GM23248 (cell line): ENCODE measurements at regions not wholly inside any gene's neighbourhood (a gene's known extent, or its start where the extent isn't known, plus 50 kb on each side); places are given as distances from the start of the nearest gene placed in this dataset.

Experiments
- DNase-seq: peaks from one replicate; pipeline ENCODE4 v3.0.0-alpha.2; 2015
- H2AFZ ChIP-seq: fragments of 200-600 bp; sonication (generic); 2 replicates; pipeline ENCODE4 v1.6.1; 2016; ENCODE audit warnings: antibody characterized with exemption
- H3F3A ChIP-seq: fragments of 200-600 bp; sonication (generic); 2 replicates; pipeline ENCODE4 v1.6.1; 2016; ENCODE audit warnings: mild to moderate bottlenecking, antibody characterized with exemption, mixed run types; ENCODE audit not compliant: insufficient read depth
- H3K27ac ChIP-seq: fragments of 200-600 bp; sonication (generic); 2 replicates; pipeline ENCODE4 v1.5.1; 2016; ENCODE audit warnings: mild to moderate bottlenecking
- H3K27me3 ChIP-seq: fragments of 200-600 bp; sonication (generic); replicated peaks from 2 replicates; pipeline ENCODE4 v1.6.1; 2016; ENCODE audit warnings: mild to moderate bottlenecking; ENCODE audit not compliant: insufficient read depth
- H3K36me3 ChIP-seq: fragments of 200-600 bp; sonication (generic); 2 replicates; pipeline ENCODE4 v1.6.1; 2016; ENCODE audit warnings: low read depth, mild to moderate bottlenecking
- H3K4me1 ChIP-seq: fragments of 200-600 bp; sonication (generic); 2 replicates; pipeline ENCODE4 v1.6.1; 2016; ENCODE audit warnings: mild to moderate bottlenecking; ENCODE audit not compliant: insufficient read depth
- H3K4me2 ChIP-seq: fragments of 200-600 bp; sonication (generic); one replicate; pipeline ENCODE4 v1.6.1; 2016; ENCODE audit warnings: mild to moderate bottlenecking; ENCODE audit not compliant: unreplicated experiment
- H3K4me3 ChIP-seq: fragments of 200-600 bp; sonication (generic); 2 replicates; pipeline ENCODE4 v1.5.1; 2016; ENCODE audit warnings: mild to moderate bottlenecking
- H3K79me2 ChIP-seq: fragments of 200-600 bp; sonication (generic); 2 replicates; pipeline ENCODE4 v1.6.1; 2016; ENCODE audit warnings: mild to moderate bottlenecking; ENCODE audit not compliant: insufficient read depth
- H3K9ac ChIP-seq: fragments of 200-600 bp; sonication (generic); 2 replicates; pipeline ENCODE4 v1.6.1; 2016; ENCODE audit warnings: mild to moderate bottlenecking
- H3K9me2 ChIP-seq: fragments of 200-600 bp; sonication (generic); 2 replicates; pipeline ENCODE4 v1.6.1; 2016; ENCODE audit warnings: mixed run types, mild to moderate bottlenecking, moderate library complexity; ENCODE audit not compliant: insufficient read depth
- H3K9me3 ChIP-seq: fragments of 200-600 bp; sonication (generic); one replicate; pipeline ENCODE4 v1.6.1; 2017; ENCODE audit warnings: low read depth
- H4K20me1 ChIP-seq: fragments of 200-600 bp; sonication (generic); 2 replicates; pipeline ENCODE4 v1.6.0; 2016; ENCODE audit not compliant: insufficient read depth
- EZH2 ChIP-seq: fragments of 200-600 bp; sonication (generic); IDR thresholded peaks from 2 replicates; pipeline ENCODE4 v1.6.1; 2018; ENCODE audit warnings: antibody characterized with exemption, mild to moderate bottlenecking; ENCODE audit not compliant: insufficient read depth, poor library complexity, severe bottlenecking
- EZH2phosphoT487 ChIP-seq: fragments of 200-600 bp; sonication (generic); IDR thresholded peaks from 2 replicates; pipeline ENCODE4 v1.6.1; 2018; ENCODE audit warnings: antibody characterized with exemption, moderate library complexity, mild to moderate bottlenecking, low read depth; ENCODE audit not compliant: insufficient read depth
- WGBS, 2 experiments: methylation state at CpG; one replicate each; pipeline ENCODE4 v1.1.6; 2015 to 2017; ENCODE audit warnings: low lambda C conversion rate in 2 of 2, low coverage in 1 of 2; ENCODE audit errors: missing lambda C conversion rate in 2 of 2; 5-methylcytosine and 5-hydroxymethylcytosine counted together
- in situ Hi-C: fragments of 300-500 bp; cut with MboI; formaldehyde crosslinking; loops from 2 replicates; pipeline ENCODE4 v1.15.0; 2020

GRCh38 chr2:123546353-123546752 is 478.7 kb upstream of the CNTNAP5 start:
- TF ChIP-seq EZH2 (no peak), EZH2phosphoT487 (no peak)
- H4K20me1 ChIP-seq, result no peaks in the 10 kb centered on the region
- H3K79me2 ChIP-seq, result no peaks in the 10 kb centered on the region
- no peaks in the 10 kb centered on the region for H3K4me1 ChIP-seq
- no peak overlapping the region for H3K4me3 ChIP-seq
- H3K9me2 ChIP-seq, result no peaks in the 10 kb centered on the region
- H3K9me3 ChIP-seq, result peaks cover under 1% of the 10 kb centered on the region
- no peak overlapping the region for H3K4me2 ChIP-seq
- no peaks in the 10 kb centered on the region for H3K36me3 ChIP-seq
- no peak for DNase-seq
- H2AFZ ChIP-seq, result no peak overlapping the region
- no peak overlapping the region for H3K27ac ChIP-seq
- no peaks in the 10 kb centered on the region for H3K27me3 ChIP-seq
- in situ Hi-C loops, result no loop called here
- H3F3A ChIP-seq, result no peaks in the 10 kb centered on the region
- H3K9ac ChIP-seq, result no peak overlapping the region

- no peaks in the 10 kb centered on the region for H3K79me2 ChIP-seq
- H3K4me2 ChIP-seq, result no peak overlapping the region
- no peaks in the 10 kb centered on the region for H3K9me2 ChIP-seq
- no peaks in the 10 kb centered on the region for H4K20me1 ChIP-seq
- H3K9ac ChIP-seq, result no peak overlapping the region
- H3K9me3 ChIP-seq, result no peaks in the 10 kb centered on the region
- in situ Hi-C loops, result no loop called here
- no peaks in the 10 kb centered on the region for H3F3A ChIP-seq
- H3K27ac ChIP-seq, result no peak overlapping the region
- WGBS, 2 experiments, result 21 to 23% methylated on average over 2 of the region's 2 CpGs
- H3K4me1 ChIP-seq, result no peaks in the 10 kb centered on the region
- no peak overlapping the region for H2AFZ ChIP-seq
- H3K4me3 ChIP-seq, result no peak overlapping the region
- no peaks in the 10 kb centered on the region for H3K27me3 ChIP-seq
- TF ChIP-seq EZH2phosphoT487 (no peak), EZH2 (no peak)
- no peak for DNase-seq
- H3K36me3 ChIP-seq, result no peaks in the 10 kb centered on the region
Measured at GRCh38 chr2:123563515-123563914, 461.6 kb upstream of the CNTNAP5 start.

GRCh38 chr2:123566291-123566946 is 458.7 kb upstream of the CNTNAP5 start:
- Histone ChIP-seq H3K4me3 (no peak overlapping the region), H3F3A (no peaks in the 10 kb centered on the region), H3K4me1 (no peaks in the 10 kb centered on the region), H3K27me3 (no peaks in the 10 kb centered on the region), H3K27ac (no peak overlapping the region), H3K4me2 (no peak overlapping the region), H3K79me2 (no peaks in the 10 kb centered on the region), H3K36me3 (no peaks in the 10 kb centered on the region), H2AFZ (no peak overlapping the region), H4K20me1 (no peaks in the 10 kb centered on the region), H3K9ac (no peak overlapping the region), H3K9me3 (no peaks in the 10 kb centered on the region), H3K9me2 (no peaks in the 10 kb centered on the region)
- 32 to 34% methylated on average over 3 of the region's 3 CpGs for WGBS, 2 experiments
- TF ChIP-seq EZH2 (no peak), EZH2phosphoT487 (no peak)
- DNase-seq, result no peak
- in situ Hi-C loops, result no loop called here

- Histone ChIP-seq H2AFZ (no peak overlapping the region), H3K79me2 (no peaks in the 10 kb centered on the region), H3K27me3 (no peaks in the 10 kb centered on the region), H3K9ac (no peak overlapping the region), H3K36me3 (no peaks in the 10 kb centered on the region), H3K9me2 (no peaks in the 10 kb centered on the region), H3K4me3 (no peak overlapping the region), H3F3A (no peaks in the 10 kb centered on the region), H3K4me2 (no peak overlapping the region), H3K27ac (no peak overlapping the region), H4K20me1 (no peaks in the 10 kb centered on the region), H3K9me3 (no peaks in the 10 kb centered on the region), H3K4me1 (no peaks in the 10 kb centered on the region)
- WGBS, 2 experiments, result 19 to 21% methylated on average over 2 of the region's 2 CpGs
- no peak for DNase-seq
- in situ Hi-C loops, result no loop called here
- TF ChIP-seq EZH2, result no peak
- TF ChIP-seq EZH2phosphoT487, result no peak
Measured at GRCh38 chr2:123578016-123578415, 447.1 kb upstream of the CNTNAP5 start.

GRCh38 chr2:123596621-123597020 is 428.5 kb upstream of the CNTNAP5 start:
- Histone ChIP-seq H3F3A (no peaks in the 10 kb centered on the region), H3K4me1 (no peaks in the 10 kb centered on the region), H3K9ac (no peak overlapping the region), H3K9me3 (no peaks in the 10 kb centered on the region), H3K79me2 (no peaks in the 10 kb centered on the region), H3K4me2 (no peak overlapping the region), H3K27ac (no peak overlapping the region), H4K20me1 (no peaks in the 10 kb centered on the region), H3K36me3 (no peaks in the 10 kb centered on the region), H2AFZ (no peak overlapping the region), H3K27me3 (no peaks in the 10 kb centered on the region), H3K4me3 (no peak overlapping the region), H3K9me2 (no peaks in the 10 kb centered on the region)
- no peak for DNase-seq
- 0 to 3% methylated on average over 1 of the region's 1 CpG for WGBS, 2 experiments
- in situ Hi-C loops, result no loop called here
- TF ChIP-seq EZH2 (no peak), EZH2phosphoT487 (no peak)
